ENCODE measurements at regions not wholly inside any gene's neighbourhood (a gene's known extent, or its start where the extent isn't known, plus 50 kb on each side); places are given as distances from the start of the nearest gene placed in this dataset.
"Not testable (repeated sequence)": the region's sequence is repeated elsewhere in the genome, so short reads cannot be mapped to it uniquely, and the experiment has no call there.

DNA sequence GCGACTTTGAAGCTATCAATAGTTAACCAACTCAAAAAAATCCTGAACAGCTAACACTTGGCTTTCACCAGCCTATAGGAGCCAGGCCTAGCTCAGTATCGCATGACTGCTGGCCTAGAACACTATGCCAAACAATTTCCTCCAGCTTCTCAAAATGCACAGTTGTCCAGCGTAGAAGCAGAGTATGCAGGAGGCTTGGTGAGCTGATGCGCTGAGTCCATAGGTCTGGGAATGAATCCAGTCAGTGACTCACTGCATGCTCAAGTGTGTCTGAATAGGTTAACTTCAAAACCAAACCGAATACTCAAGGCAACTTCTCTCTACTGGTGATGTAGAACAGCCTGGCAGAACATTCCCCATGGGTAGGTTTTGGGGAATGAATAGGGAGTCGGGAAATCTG lies 201.8 kb upstream of the IRF2BP2 start:
- DNase-seq (ENCODE audit: low spot score in 2 of 2); H3K9me3 Mint-ChIP-seq; H3K27ac Mint-ChIP-seq; ATAC-seq; H3K36me3 Mint-ChIP-seq: not testable (repeated sequence)

- not testable (repeated sequence) for H3K27ac Mint-ChIP-seq; H3K9me3 Mint-ChIP-seq; H3K36me3 Mint-ChIP-seq; ATAC-seq; DNase-seq (ENCODE audit: low spot score in 2 of 2)
Measured at GRCh38 chr1:234810726-234811125, 200.7 kb upstream of the IRF2BP2 start.

DNA sequence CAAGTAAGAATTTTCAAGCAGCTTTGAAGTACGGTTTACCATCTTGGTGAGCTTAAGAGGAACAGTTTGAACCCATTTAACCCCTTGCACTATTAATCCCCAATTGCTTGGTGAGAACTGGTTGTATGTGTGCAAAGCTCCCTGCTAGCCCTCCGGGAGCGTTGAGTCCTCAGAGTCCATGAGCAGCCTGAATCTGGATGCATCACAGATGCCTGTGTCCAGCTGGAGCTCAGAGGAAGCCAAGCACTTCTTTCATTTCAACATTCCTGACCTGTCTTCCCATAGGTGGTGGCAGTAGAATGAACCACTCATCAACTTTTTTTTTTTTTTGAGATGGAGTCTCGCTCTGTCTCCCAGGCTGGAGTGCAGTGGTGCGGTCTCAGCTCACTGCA lies 199.9 kb upstream of the IRF2BP2 start:
- not testable (repeated sequence) for DNase-seq (ENCODE audit: low spot score in 2 of 2); H3K36me3 Mint-ChIP-seq; H3K27ac Mint-ChIP-seq; H3K9me3 Mint-ChIP-seq
- ATAC-seq: peak in 1 of 2 donors; percentile 9

DNA sequence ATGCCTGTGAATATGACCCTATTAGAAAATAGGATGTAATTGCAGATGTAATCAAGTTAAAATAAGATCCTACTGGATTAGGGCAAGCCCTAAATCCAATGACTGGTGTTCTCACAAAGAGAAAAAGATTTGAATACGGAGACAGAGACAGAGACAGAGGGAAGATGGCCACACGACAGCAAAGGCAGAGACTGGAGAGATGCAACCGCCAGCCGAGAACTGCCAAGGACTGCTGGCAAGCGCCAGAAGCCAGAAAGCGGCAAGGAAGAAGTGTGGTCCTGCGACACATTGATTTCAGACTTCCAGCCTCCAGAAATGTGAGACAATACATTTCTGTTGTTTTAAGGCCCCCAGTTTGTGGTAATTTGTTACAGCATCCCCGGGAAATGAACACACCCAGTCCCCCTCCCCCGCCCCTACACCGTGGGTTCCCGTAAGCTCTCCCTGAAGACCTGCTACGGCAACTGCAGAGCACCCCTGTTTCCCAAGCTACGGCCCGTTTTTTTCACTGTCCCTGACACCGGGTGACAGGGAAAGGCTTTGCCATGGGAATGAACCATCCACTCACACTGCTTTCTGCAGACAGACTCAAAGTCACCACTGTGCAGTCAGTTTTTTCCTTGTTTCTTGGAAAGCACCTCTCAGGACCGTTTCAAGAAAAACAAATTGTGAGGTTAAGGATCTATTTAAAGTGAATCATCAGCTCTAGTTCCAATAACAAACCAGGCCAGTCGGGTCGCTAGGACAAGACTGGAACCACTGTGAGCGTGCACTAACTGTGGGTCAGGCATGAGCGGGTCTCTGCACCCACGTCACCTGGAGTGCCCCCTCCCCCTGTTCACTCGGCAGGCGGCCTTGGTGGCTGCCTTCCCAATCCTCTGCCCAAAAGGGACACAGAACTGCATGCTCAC lies 199.2 kb upstream of the IRF2BP2 start:
- not testable (repeated sequence) for H3K36me3 Mint-ChIP-seq; DNase-seq (ENCODE audit: low spot score in 2 of 2); H3K9me3 Mint-ChIP-seq; H3K27ac Mint-ChIP-seq
- ATAC-seq: peak; percentile 50 to 70

- not testable (repeated sequence) for H3K27ac Mint-ChIP-seq; ATAC-seq; DNase-seq (ENCODE audit: low spot score in 2 of 2); H3K36me3 Mint-ChIP-seq; H3K9me3 Mint-ChIP-seq
Measured at GRCh38 chr1:234808459-234808858, 198.5 kb upstream of the IRF2BP2 start.

GRCh38 chr1:234807705-234808104 lies 197.7 kb upstream of the IRF2BP2 start:
- not testable (repeated sequence) for DNase-seq (ENCODE audit: low spot score in 2 of 2); ATAC-seq; H3K27ac Mint-ChIP-seq; H3K36me3 Mint-ChIP-seq; H3K9me3 Mint-ChIP-seq

- not testable (repeated sequence) for H3K27ac Mint-ChIP-seq, H3K36me3 Mint-ChIP-seq
Measured at GRCh38 chr1:234802586-234802985, 192.6 kb upstream of the IRF2BP2 start.

DNA sequence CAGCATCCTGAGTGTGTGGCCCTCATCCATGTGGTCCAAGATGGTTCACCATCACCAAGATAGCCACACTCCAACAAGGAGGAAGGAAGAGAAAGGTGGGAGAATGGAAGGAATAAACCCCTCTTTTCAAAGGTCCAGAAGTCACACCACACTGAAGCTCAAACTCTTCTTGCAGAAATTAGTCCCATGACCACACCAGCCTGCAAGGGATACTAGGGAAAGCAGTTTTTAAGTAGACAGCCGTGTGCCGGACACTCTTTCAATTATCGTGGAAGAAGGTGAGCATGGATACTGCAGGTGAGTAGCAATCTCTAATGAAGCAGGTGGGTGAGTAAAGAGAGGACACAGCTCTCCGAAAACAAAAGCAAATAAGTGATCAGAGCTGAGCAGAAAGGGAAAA lies 191.7 kb upstream of the IRF2BP2 start:
- not testable (repeated sequence) for DNase-seq (ENCODE audit: low spot score in 2 of 2); ATAC-seq; H3K27ac Mint-ChIP-seq; H3K36me3 Mint-ChIP-seq; H3K9me3 Mint-ChIP-seq

More at GRCh38 chr1:234802586-234802985, 192.6 kb upstream of the IRF2BP2 start:
- not testable (repeated sequence) for DNase-seq (ENCODE audit: low spot score in 2 of 2); H3K9me3 Mint-ChIP-seq; ATAC-seq

- not testable (repeated sequence) for H3K9me3 Mint-ChIP-seq; H3K36me3 Mint-ChIP-seq; H3K27ac Mint-ChIP-seq; ATAC-seq; DNase-seq (ENCODE audit: low spot score in 2 of 2)
Measured at GRCh38 chr1:234801147-234801546, 191.2 kb upstream of the IRF2BP2 start.

- H3K36me3 Mint-ChIP-seq; H3K9me3 Mint-ChIP-seq; H3K27ac Mint-ChIP-seq; ATAC-seq; DNase-seq (ENCODE audit: low spot score in 2 of 2): not testable (repeated sequence)
Measured at GRCh38 chr1:234800563-234800962, 190.6 kb upstream of the IRF2BP2 start.

GRCh38 chr1:234799021-234799689 lies 189.2 kb upstream of the IRF2BP2 start:
- H3K9me3 Mint-ChIP-seq; DNase-seq (ENCODE audit: low spot score in 2 of 2); H3K36me3 Mint-ChIP-seq; H3K27ac Mint-ChIP-seq; ATAC-seq: not testable (repeated sequence)

GRCh38 chr1:234797216-234797615 lies 187.2 kb upstream of the IRF2BP2 start:
- H3K9me3 Mint-ChIP-seq; H3K36me3 Mint-ChIP-seq; DNase-seq (ENCODE audit: low spot score in 2 of 2); H3K27ac Mint-ChIP-seq; ATAC-seq: not testable (repeated sequence)

- DNase-seq (ENCODE audit: low spot score in 2 of 2); ATAC-seq; H3K36me3 Mint-ChIP-seq; H3K27ac Mint-ChIP-seq; H3K9me3 Mint-ChIP-seq: not testable (repeated sequence)
Measured at GRCh38 chr1:234796438-234796792, 186.4 kb upstream of the IRF2BP2 start.

- not testable (repeated sequence) for H3K36me3 Mint-ChIP-seq; DNase-seq (ENCODE audit: low spot score in 2 of 2); ATAC-seq; H3K9me3 Mint-ChIP-seq; H3K27ac Mint-ChIP-seq
Measured at GRCh38 chr1:234795711-234796437, 185.9 kb upstream of the IRF2BP2 start.

DNA sequence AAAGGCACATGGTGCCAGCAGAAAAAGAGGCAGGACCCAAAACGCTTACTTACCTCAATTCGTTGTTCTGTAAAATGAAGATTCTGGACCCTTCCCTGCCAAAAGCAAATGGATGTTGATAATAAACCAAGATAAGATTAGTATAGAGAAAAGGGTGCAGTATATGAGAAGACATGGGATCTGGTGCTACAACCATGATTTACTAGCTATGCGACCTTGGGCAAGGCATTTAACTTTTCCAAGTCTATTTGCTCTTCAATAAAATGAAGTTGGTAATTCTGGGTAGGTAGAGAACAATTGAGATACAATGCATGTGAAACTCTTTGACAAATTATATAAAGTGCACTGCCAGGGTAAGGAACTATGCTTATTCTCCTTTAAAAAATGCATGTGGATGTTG lies 185.0 kb upstream of the IRF2BP2 start:
- not testable (repeated sequence) for ATAC-seq; H3K9me3 Mint-ChIP-seq; DNase-seq (ENCODE audit: low spot score in 2 of 2); H3K36me3 Mint-ChIP-seq; H3K27ac Mint-ChIP-seq

- H3K27ac Mint-ChIP-seq; H3K9me3 Mint-ChIP-seq; H3K36me3 Mint-ChIP-seq; DNase-seq (ENCODE audit: low spot score in 2 of 2); ATAC-seq: not testable (repeated sequence)
Measured at GRCh38 chr1:234794452-234794851, 184.5 kb upstream of the IRF2BP2 start.

- not testable (repeated sequence) for H3K27ac Mint-ChIP-seq; H3K9me3 Mint-ChIP-seq; H3K36me3 Mint-ChIP-seq; DNase-seq (ENCODE audit: low spot score in 2 of 2); ATAC-seq
Measured at GRCh38 chr1:234793924-234794323, 183.9 kb upstream of the IRF2BP2 start.

Measured in activated naive CD4-positive, alpha-beta T cell treated with anti-CD3 and anti-CD28 coated beads, Interleukin-2, amount 50 U/mL, for 72 hours (primary cell).